Anterior cingulate cortex (tissue), 58 donors: ENCODE measurements at regions not wholly inside any gene's neighbourhood (a gene's known extent, or its start where the extent isn't known, plus 50 kb on each side); places are given as distances from the start of the nearest gene placed in this dataset.

ENCODE experiments used
- DNase-seq, 58 donors: peaks; one replicate each; lab custom pipeline; 2025; lab: John Stamatoyannopoulos, UW

DNA sequence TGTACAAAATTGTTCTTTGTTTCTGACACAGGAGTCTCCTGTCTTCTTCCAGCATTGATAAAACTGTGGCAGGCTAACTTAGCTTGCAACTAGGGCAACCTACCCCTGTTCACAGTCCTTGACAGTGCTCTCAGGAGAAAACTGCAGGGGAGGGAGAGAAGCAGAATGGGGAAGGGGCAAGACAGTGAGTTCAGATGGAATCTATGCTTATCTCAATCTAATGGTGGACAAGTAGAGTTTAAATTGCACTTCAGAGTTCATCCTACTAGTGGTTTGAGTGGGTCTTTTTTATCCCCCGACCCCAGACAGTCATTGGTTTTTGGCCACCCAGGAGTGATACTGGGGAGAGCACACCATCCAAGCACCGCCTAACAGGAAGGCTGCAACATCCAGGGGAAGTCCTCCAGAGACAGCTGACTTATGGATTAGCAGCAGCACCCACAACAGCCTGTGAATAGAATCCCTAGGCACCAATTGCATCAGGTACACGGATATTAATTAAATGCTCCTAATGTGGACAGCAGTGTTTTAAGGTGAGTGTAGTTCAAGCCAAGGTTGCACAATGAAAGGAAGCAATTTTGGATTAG is 236.6 kb downstream of the NHLRC3 start:
- DNase-seq: no peak

DNA sequence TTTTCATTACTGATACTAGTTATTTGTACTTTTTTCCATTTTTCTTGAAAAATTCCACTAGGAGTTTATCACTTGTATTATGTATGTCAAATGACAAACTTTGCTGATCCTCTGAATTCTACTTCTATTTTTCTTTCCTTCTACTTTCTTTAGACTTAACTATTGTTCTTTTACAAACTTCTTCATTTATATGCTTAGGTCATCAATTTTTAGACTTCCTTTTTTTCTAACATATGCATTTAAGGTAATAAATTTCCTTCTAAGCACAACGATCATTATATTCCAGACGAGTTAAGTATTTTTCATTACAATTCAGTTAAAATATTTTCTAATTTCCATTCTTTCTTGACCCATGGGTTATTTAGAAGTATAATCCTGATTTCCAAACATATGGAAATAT is 240.8 kb downstream of the NHLRC3 start:
- no peak for DNase-seq

DNA sequence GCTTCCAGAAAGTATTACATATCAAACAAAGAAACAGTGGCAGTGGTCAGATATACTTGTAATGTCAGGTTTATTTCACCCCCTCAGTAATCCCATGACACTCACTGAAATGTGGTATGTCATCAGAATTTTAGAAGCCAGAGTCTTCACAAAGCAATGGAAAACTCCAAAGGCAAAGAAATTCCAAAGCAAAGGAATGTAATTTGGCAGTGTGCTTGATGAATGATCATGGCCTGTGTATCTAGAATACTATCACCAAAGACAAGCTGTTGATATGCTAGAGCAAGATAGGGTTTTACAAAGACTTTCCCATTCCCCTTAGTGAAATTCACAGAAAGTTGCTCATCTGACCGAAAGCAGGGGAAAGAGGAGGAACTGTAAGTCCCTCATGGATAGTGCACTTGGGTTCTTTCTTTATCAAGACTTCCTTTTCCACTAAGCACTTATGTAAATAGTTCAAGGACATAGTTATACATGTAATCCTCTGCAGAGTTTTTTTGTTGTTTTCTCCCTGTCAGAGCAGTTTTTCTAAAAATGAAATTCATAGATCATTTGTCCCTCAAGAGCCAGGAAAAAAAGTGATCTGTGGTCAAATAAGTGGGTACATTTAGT is 243.4 kb downstream of the NHLRC3 start:
- DNase-seq: no peak

DNA sequence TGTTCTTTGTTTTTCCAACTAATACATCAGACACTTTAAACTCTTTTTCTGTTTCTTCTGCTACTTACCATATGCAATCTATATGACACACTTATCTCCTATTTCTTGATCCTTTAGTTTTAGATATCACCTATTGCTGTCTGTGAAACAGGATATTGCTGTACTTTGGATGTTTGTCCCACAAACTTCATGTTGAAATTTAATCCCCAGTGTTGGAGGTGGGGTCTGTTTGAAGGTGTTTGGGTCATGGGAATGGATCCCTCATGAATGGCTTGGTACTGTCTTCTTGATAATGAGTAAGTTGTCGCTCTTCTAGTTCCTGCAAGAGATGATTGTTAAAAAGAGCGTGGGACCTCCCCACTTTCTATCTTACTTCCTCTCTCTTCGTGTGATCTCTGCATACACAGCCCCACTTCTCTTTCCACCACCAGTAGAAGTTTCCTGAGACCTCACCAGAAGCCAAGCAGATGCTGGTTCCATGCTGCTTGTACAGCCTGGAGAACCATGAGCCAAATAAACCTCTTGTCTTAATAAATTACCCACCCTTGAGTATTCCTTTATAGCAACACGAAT is 244.2 kb downstream of the NHLRC3 start:
- no peak for DNase-seq

DNA sequence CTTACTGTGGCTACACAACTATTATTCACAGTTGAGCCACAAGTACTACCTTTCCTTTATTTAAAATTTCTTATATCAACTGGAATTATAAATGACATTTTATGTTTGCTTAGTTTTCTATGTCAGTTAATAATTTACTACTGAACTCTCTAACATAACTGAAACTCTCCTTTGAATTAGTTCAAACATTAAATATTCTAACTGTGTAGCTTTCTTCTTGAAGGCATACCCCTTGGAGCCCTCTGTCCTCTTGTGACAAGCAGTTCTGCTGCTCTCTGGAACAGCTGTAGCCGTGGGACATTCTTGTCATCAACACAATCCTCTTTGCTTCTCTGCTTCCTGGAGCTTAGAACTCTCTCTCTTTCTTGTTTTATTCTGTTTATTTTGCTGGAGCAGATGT is 244.8 kb downstream of the NHLRC3 start:
- DNase-seq: no peak

GRCh38 chr13:39284801-39285388 is 246.6 kb downstream of the NHLRC3 start:
- no peak for DNase-seq
